SKM-1 treated with dmso at 0.1 percent for 144 hours (cell line): ENCODE measurements at regions not wholly inside any gene's neighbourhood (a gene's known extent, or its start where the extent isn't known, plus 50 kb on each side); places are given as distances from the start of the nearest gene placed in this dataset.
A peak's percentile ranks its signal among the peaks of the same experiment; 100 is the strongest.

Source experiments
- DNase-seq: peaks from one replicate; lab custom pipeline; 2025; ENCODE audit not compliant: unreplicated experiment; lab: John Stamatoyannopoulos, UW

GRCh38 chr2:163541943-163542342 is 193.9 kb downstream of the FIGN start:
- DNase-seq, result no peak

- DNase-seq, result no peak
Observed at GRCh38 chr2:163541495-163541894, 194.3 kb downstream of the FIGN start.

GRCh38 chr2:163528640-163529217 is 207.1 kb downstream of the FIGN start:
- no peak for DNase-seq

GRCh38 chr2:163527381-163527780 is 208.4 kb downstream of the FIGN start:
- DNase-seq, result peak; percentile 8

GRCh38 chr2:163518762-163519161 is 217.0 kb downstream of the FIGN start:
- no peak for DNase-seq

- DNase-seq, result no peak
Observed at GRCh38 chr2:163515836-163516235, 220.0 kb downstream of the FIGN start.

- DNase-seq, result no peak
Observed at GRCh38 chr2:163505281-163505680, 230.5 kb downstream of the FIGN start.

GRCh38 chr2:163493359-163494298 is 242.2 kb downstream of the FIGN start:
- no peak for DNase-seq

- no peak for DNase-seq
Observed at GRCh38 chr2:163491850-163492249, 244.0 kb downstream of the FIGN start.

- DNase-seq, result no peak
Observed at GRCh38 chr2:163490281-163490680, 245.5 kb downstream of the FIGN start.

GRCh38 chr2:163481515-163481914 is 254.3 kb downstream of the FIGN start:
- no peak for DNase-seq

GRCh38 chr2:163479599-163479998 is 256.2 kb downstream of the FIGN start:
- DNase-seq, result no peak

- no peak for DNase-seq
Observed at GRCh38 chr2:163475815-163476214, 260.0 kb downstream of the FIGN start.

GRCh38 chr2:163474889-163475288 is 260.9 kb downstream of the FIGN start:
- no peak for DNase-seq

GRCh38 chr2:163474319-163474744 is 261.5 kb downstream of the FIGN start:
- no peak for DNase-seq

- no peak for DNase-seq
Observed at GRCh38 chr2:163471947-163472346, 263.9 kb downstream of the FIGN start.

- DNase-seq, result no peak
Observed at GRCh38 chr2:163469561-163469962, 266.2 kb downstream of the FIGN start.

GRCh38 chr2:163467251-163467630 is 268.6 kb downstream of the FIGN start:
- no peak for DNase-seq

- no peak for DNase-seq
Observed at GRCh38 chr2:163466331-163467250, 269.2 kb downstream of the FIGN start.

GRCh38 chr2:163465440-163465839 is 270.4 kb downstream of the FIGN start:
- no peak for DNase-seq

GRCh38 chr2:163463411-163463810 is 272.4 kb downstream of the FIGN start:
- no peak for DNase-seq
